Activated CD8-positive, alpha-beta T cell treated with anti-CD3 and anti-CD28 coated beads for 36 hours (primary cell): ENCODE measurements at regions not wholly inside any gene's neighbourhood (a gene's known extent, or its start where the extent isn't known, plus 50 kb on each side); places are given as distances from the start of the nearest gene placed in this dataset.

Source experiments
- ATAC-seq: fragments of 200-7000 bp; cut with Tn5 transposase; one replicate; pipeline ENCODE4 v1.10.0; 2021; ENCODE audit warnings: mild to moderate bottlenecking, moderate library complexity
- CTCF ChIA-PET: fragments of 350-600 bp; sonication (Branson Sonifier 250); formaldehyde crosslinking; loops from one replicate; lab custom pipeline; 2021; ENCODE audit warnings: antibody characterized with exemption; lab: Charles Lee
- POLR2A ChIA-PET: fragments of 350-600 bp; sonication (Branson Sonifier 250); formaldehyde crosslinking; loops from one replicate; lab custom pipeline; 2021; ENCODE audit warnings: antibody characterized with exemption; lab: Charles Lee
- DNase-seq: peaks from one replicate; pipeline ENCODE4 v3.0.0-alpha.2; 2020
- H3K27ac Mint-ChIP-seq: one replicate; pipeline ENCODE4 v1.8.0; 2021; ENCODE audit warnings: mild to moderate bottlenecking, mixed read lengths
- H3K27me3 Mint-ChIP-seq: one replicate; pipeline ENCODE4 v1.8.0; 2021; ENCODE audit warnings: mixed read lengths
- H3K36me3 Mint-ChIP-seq: one replicate; pipeline ENCODE4 v1.8.0; 2021; ENCODE audit warnings: low read depth, mixed read lengths
- H3K4me1 Mint-ChIP-seq: one replicate; pipeline ENCODE4 v1.8.0; 2021; ENCODE audit warnings: low read depth, mixed read lengths
- H3K4me3 Mint-ChIP-seq: one replicate; pipeline ENCODE4 v1.8.0; 2021; ENCODE audit warnings: mild to moderate bottlenecking, moderate library complexity, mixed read lengths
- H3K9me3 Mint-ChIP-seq: one replicate; pipeline ENCODE4 v1.8.0; 2021; ENCODE audit warnings: mixed read lengths
- CTCF ChIP-seq: fragments of 200-600 bp; IDR thresholded peaks from one replicate; pipeline ENCODE4 v1.8.0; 2022; ENCODE audit warnings: antibody characterized with exemption, mild to moderate bottlenecking
- intact Hi-C: fragments of 100-400 bp; cut with micrococcal nuclease; formaldehyde crosslinking; loops from one replicate; pipeline ENCODE4 v1.10.0; 2022

- TF ChIP-seq CTCF: no peak
- no peak for DNase-seq
- H3K27ac Mint-ChIP-seq: no peak overlapping the region
- POLR2A ChIA-PET: no interaction called here
- H3K4me3 Mint-ChIP-seq: no peak overlapping the region
- intact Hi-C loops: no loop called here
- no peaks in the 10 kb centered on the region for H3K36me3 Mint-ChIP-seq
- no peaks in the 10 kb centered on the region for H3K4me1 Mint-ChIP-seq
- no peaks in the 10 kb centered on the region for H3K27me3 Mint-ChIP-seq
- peaks cover 4% of the 10 kb centered on the region for H3K9me3 Mint-ChIP-seq
- ATAC-seq: no peak
- CTCF ChIA-PET: no interaction called here
Observed at GRCh38 chr4:117328333-117328732, 243.0 kb upstream of the TRAM1L1 start.

DNA sequence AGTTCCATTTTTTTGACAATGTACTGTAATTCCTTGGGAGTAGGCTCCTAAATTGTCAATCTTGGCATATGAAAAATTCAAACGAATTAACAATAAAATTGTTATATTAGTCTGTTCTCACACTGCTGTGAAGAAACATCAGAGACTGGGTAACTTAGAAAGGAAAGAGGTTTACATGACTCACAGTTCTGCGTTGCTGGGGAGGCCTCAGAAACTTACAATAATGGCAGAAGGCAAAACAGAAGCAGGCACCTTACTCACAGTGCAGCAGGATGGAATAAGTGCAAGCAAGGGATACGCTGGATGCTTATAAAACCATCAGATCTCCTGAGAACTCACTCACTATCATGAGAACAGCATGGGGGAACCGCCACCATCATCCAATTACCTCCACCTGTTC lies 246.4 kb upstream of the TRAM1L1 start:
- no peak for ATAC-seq
- ChIA-PET CTCF (no interaction called here), POLR2A (no interaction called here)
- H3K9me3 Mint-ChIP-seq: peaks cover 4% of the 10 kb centered on the region
- no peak for DNase-seq
- H3K27me3 Mint-ChIP-seq: no peaks in the 10 kb centered on the region
- TF ChIP-seq CTCF: no peak
- no peaks in the 10 kb centered on the region for H3K36me3 Mint-ChIP-seq
- no peak overlapping the region for H3K27ac Mint-ChIP-seq
- intact Hi-C loops: no loop called here
- H3K4me3 Mint-ChIP-seq: no peak overlapping the region
- no peaks in the 10 kb centered on the region for H3K4me1 Mint-ChIP-seq

- Mint-ChIP-seq H3K36me3 (no peaks in the 10 kb centered on the region), H3K4me1 (no peaks in the 10 kb centered on the region), H3K27me3 (no peaks in the 10 kb centered on the region), H3K27ac (no peak overlapping the region), H3K4me3 (no peak overlapping the region), H3K9me3 (peaks cover 2% of the 10 kb centered on the region)
- no peak for TF ChIP-seq CTCF
- ChIA-PET CTCF (no interaction called here), POLR2A (no interaction called here)
- intact Hi-C loops: no loop called here
- DNase-seq (no peak), ATAC-seq (no peak)
Observed at GRCh38 chr4:117334451-117335188, 249.2 kb upstream of the TRAM1L1 start.

GRCh38 chr4:117357437-117357836 lies 272.1 kb upstream of the TRAM1L1 start:
- CTCF ChIA-PET: no interaction called here
- TF ChIP-seq CTCF: no peak
- POLR2A ChIA-PET: no interaction called here
- no peak overlapping the region for H3K4me3 Mint-ChIP-seq
- DNase-seq: no peak
- H3K36me3 Mint-ChIP-seq: no peaks in the 10 kb centered on the region
- intact Hi-C loops: no loop called here
- no peaks in the 10 kb centered on the region for H3K27me3 Mint-ChIP-seq
- no peak overlapping the region for H3K27ac Mint-ChIP-seq
- no peak for ATAC-seq
- no peaks in the 10 kb centered on the region for H3K4me1 Mint-ChIP-seq
- H3K9me3 Mint-ChIP-seq: peaks cover 3% of the 10 kb centered on the region

DNA sequence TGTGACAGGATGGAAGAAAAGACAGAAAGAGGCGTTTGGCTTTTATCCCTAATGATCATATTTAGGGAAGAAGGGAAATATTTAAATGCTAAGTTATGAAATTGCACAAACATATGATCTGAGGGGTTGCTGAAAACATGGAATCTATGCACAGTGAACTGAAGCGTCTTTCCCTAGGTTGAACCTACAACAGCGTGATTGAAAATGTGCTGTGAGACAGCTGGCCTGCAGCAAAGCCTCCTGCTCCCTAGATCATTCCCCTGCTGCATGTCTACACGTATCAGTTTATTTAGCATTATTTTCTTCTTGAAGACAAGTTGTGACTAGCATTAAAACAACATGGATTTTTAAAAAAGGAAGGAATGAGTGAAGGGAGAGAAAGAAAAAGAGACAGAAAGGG lies 272.5 kb upstream of the TRAM1L1 start:
- Mint-ChIP-seq H3K4me1 (no peaks in the 10 kb centered on the region), H3K27ac (no peak overlapping the region), H3K4me3 (no peak overlapping the region), H3K27me3 (no peaks in the 10 kb centered on the region), H3K9me3 (peaks cover 3% of the 10 kb centered on the region), H3K36me3 (no peaks in the 10 kb centered on the region)
- ATAC-seq (no peak), DNase-seq (no peak)
- CTCF ChIA-PET: no interaction called here
- no peak for TF ChIP-seq CTCF
- POLR2A ChIA-PET: no interaction called here
- intact Hi-C loops: no loop called here
